ENCODE measurements at regions not wholly inside any gene's neighbourhood (a gene's known extent, or its start where the extent isn't known, plus 50 kb on each side); places are given as distances from the start of the nearest gene placed in this dataset.

DNA sequence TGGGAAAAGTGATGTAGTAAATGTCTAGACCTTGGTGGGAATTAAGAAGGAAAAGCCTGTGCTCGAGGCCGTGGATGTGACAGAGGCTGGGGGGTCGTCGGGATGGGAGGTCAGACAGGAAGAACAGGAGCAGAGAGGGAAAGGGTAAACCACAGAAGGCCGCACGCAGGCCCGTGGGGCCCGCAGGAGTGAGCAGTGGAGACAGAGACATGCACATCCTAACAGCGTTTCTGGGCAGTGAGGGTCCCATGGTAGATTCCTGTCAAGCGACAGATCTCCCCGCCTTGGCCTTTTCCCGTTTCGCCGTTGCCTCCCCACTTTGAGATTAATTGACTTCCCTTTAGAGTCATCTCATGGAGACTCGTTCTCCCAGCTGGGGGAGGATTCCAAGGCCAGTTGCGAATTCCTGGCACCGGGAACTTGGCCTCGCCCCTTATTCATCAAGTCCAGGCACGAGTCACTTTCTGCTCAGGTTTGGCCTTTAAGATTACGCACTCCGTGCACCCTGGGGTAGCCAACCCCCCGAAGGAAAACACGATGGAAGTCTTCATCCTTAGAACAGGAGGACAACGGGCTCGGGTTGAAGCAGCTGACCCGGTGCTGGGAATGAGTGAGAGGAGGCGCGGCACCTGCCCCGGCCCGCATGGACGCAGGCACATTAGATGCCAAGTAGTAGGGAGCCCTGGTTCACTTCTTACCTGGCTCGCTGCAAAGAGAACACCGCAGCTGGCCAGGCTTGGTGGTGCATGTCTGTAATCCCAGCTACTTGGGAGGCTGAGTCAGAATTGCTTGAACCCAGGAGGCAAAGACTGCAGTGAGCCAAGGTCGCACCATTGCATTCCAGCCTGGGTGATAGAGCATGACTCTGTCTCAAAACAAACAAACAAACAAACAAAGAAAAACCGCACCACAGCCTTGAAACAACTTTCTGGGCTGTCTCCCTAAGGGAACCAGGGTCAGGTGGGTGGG lies 315.2 kb upstream of the SHH start:
- no peak for DNase-seq (ENCODE audit: low spot score)

DNA sequence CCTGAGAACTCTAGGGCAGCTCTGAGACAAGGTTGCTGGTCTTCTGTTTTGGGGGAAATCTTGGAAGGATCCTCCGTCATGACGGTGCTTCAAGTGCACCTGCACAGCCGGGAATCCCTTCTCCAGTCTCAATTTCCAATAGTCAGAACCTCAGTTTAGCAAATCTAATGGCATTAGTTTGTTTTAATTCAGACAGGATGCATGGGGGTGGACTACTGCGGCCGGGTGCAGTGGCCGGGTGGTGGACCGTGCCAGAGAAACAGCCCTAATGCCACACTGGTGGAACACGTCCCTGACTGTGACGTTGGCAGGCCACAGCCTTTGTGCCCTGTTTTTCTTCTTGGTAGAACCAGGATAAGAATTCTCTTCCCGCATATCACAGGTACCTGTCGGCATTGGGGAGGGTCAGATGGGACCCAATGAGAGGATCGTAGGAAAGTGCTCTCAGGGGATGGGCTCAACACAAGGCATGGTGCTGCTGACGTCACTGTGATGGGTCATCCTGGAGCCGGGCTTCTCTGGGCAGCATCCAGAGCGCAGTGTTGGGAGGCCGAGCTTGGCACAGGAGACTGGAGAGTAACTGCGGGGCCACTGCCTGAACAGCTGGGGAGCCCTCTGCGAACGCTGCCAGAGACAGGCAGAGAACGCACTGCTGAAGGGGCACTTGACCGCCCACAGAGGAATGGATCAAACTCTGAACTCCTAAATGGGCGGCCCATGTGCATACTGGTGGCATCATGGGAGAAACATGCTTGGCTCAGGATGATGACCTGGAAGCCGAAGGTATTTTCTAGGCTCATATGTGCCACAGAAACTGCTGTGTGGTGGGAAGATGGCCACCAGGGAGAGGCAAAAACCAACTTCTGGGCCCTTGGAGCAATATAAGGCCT lies 313.8 kb upstream of the SHH start:
- DNase-seq (ENCODE audit: low spot score) = no peak

DNA sequence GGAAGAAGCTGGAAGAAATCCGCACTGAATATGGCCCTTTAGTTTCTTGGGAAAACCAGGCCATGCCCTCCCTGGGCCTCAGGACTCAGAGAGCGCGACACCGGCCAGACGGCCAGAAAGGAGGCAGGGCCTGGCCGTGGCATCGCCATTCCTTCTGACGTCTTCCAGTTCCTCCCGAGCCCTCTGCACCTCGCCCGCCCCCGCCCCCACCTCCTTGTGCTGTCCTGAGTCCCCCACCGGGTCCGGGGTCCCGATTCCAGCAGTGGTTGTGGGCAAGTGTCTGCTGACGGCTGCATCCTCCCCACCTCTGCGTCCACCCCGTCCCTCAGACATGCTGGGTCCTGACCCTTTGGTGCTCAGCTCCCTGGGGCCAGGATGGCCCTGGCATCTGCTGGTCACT lies 312.1 kb upstream of the SHH start:
- DNase-seq (ENCODE audit: low spot score) = no peak

DNA sequence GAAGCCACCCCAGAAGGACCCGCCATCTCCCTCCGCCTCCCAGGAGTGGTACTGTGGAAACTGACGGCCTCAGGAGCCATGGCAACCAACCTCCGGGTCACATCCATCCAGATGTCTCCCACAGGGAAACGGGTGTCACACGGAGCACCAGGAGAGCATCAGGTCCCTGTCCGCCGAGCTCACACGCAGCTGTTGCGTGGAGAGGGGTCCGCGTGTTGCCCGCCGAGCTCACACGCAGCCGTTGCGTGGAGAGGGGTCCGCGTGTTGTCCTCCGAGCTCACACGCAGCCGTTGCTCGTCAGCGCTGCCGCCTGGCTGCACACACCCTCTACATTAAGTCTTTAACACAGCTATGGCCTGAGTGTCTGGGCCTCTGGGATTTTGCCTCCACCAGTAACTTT lies 311.1 kb upstream of the SHH start:
- DNase-seq (ENCODE audit: low spot score) = no peak

DNA sequence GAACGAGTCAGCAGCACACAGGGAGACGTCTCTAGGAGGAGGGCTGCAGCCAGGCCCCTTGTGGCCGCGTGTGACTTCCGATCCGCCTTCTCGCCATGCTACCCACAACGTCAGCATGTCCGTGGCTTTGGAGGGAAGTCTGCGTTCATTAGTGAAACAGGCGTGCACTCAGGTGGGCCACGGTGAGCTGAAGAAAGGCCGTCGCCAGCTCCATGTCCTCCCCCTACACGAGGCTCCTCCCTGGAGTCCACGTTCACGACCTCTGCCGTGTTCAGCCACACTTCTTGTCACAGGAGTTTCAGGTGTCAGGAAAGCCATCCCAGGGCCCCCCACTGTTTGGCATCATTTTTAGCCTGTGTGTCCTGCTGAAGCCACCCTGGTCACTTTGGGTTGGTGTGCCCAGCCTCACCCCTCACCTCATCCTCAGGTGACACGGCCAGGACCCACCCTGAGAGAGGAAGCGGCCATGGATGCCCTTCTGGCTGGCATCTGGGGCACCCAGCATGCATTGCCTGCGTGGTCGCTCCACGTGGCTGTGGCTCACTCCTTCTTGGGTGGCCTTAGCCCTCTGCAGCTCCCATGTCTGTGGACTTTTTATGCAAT lies 310.6 kb upstream of the SHH start:
- no peak for DNase-seq (ENCODE audit: low spot score)

DNA sequence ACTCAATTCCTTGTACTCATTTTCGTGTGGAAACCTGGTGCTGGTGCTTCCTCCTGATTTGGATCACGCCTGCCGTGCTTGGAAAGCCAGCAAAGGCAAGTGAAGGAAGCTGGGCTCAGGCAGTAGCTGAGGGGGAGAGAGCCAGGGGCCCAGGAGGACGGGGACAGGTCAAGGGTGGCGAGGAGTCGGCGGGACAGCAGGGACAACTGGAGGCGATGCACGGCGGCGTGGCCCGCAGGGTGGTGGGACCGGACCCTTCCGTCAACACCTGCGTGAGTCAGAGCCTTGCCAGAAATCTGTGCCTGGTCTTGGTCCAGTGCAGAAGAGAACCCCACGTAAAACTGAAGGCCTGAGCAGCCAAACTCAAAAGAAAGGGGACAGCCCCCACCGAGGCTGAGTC lies 309.7 kb upstream of the SHH start:
- no peak for DNase-seq (ENCODE audit: low spot score)

DNA sequence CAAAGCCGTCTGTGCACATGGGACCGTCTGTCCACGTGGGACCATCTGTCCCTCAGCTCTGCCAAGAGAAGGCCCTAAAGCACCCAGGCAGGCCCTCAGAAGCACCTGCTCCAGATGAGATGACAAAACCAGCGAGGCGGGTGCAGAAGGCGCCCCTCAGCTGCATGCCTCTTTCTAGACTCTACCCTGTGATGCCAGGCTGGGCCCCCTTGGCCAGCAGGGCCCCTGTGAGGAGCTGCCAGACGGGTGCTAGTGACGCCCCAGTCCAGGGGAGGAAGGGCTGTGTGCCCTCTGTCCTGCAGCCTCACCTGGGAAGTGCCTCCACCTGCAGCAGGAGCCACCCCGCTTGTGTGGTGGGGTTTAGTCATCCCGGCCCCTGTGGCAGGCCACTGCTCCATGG lies 309.2 kb upstream of the SHH start:
- no peak for DNase-seq (ENCODE audit: low spot score)

DNA sequence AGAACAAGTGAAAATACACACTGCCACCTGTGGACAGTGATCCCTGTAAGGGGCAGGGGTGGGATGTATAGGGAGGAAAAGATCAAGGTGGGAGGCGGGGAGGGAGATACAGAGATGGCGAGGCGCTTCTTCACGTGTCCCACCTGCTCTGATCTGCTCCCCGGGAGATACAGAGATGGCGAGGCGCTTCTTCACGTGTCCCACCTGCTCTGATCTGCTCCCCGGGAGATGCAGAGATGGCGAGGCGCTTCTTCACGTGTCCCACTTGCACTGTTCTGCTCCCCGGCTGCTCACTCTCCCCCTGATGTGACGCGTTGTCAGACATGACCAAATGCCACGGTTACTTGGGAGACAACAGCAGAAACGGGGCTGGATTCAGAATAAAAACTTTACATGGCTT lies 308.3 kb upstream of the SHH start:
- no peak for DNase-seq (ENCODE audit: low spot score)

DNA sequence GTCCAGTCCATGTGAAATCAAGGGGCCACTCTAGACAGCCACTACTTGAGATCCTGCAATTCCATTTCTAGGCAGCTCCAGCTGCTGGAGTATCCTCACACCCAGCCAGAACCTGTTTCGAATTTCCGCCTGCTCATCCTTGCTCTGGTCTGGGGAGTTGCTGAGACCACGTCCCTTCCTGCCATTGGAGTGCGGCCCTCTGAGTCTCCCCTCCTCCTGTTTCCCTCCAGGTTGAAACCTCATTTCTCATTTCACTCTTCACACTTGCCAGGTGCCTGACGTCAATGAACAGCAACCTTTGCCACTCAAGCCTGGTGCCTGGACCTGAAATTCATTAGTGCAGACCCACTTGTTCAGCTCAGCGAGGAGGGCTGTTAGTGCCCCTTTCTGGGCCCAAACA lies 307.5 kb upstream of the SHH start:
- DNase-seq (ENCODE audit: low spot score) = no peak

DNA sequence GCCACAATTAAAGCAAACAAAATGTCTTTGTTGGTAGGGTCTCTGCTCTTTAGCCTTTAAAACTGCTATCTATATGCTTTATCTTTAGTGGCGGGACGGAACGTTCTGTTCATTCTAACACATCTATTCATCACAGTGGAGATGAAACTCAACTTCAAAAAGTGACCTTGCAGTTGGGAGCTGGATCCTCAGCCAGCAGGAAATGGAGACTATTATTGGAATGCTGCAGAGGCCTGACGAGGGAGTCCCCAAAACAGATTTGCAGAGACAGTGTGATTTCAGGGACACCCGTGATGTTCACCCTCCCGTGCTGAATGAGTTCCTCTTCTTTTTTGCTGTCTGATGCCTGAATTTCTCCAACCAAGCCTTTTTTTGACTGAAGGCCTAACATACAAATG lies 306.0 kb upstream of the SHH start:
- DNase-seq (ENCODE audit: low spot score) = no peak

DNA sequence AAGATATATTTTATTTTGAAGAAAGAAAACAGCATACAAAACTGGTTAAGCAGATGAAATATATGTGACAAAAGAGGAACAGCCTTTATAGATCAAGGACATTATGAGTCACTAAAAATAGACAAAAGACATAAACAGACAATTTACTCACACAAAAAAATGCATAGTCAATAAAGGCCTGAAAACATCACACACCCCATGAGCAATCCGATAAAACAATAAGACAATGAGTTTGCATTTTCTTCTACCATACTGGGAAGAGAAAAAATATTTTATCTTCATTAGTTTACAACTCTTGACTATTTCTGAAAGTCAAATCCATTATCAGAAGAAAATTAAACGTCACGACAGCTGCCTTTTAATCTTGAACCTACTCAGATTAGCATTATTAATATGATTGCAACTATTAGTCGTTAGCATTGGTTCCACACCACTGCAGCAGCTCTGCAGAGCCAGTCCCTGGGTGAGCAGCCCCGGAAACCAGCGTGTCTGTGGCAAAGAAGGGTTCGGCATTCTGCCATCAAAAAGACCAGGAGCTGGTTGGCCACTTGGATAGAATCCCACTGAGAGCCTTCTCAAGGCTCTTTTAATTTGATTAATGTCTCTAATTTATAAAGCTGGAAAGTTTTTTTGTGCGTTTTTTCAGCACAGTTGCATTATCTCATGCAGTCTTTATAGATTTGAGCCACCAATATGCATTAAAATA lies 305.4 kb upstream of the SHH start:
- no peak for DNase-seq (ENCODE audit: low spot score)

DNA sequence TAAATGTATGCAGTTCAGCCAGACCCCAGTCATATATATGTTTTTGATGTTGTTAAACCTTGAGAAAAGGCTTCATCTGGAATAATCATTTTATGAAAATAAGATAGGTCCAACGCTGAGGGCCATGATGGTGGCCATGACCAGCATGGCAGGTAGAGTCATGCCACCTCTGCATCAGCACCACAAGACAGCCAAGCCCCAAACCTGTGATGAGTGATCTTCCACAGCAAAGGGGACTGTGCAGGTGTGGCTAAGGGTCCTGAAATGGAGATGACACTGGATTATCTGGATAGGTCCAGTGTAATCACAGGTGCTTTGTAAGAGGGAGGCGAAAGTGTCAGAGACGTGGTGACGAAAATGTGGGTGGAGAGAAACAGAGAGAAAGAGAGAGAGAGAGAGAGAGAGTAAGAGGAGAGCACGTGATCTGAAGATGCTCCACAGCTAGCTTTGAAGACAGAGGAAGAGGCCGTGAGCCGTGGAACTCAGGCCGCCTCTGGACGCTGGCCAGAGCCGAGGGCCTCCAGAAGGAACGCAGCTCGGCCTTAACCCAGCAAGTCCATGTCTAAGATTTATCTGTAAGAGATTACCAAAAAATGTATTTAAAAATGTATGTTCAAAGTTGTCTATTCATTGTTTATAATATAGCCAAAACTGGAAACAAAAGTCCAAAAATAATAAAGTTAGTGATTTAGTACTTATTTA lies 304.4 kb upstream of the SHH start:
- no peak for DNase-seq (ENCODE audit: low spot score)

DNA sequence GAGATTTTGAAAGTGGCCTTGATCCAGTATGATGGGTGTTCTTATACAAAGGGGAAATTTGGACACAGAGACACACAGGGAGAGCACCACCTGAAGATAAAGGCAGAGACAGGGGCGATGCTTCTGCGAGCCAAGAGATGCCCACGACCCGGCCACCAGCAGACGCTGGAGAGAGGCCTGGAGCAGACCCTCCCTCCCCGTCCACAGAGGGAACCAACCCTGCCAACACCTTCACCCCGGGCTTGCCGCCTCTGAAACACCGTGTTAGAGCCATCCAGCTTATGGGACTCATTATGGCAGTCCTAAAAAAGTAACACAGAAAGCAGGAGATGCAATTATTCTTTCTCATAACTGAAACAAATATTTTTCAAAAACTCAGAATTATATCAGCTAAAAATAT lies 303.3 kb upstream of the SHH start:
- DNase-seq (ENCODE audit: low spot score) = no peak

DNA sequence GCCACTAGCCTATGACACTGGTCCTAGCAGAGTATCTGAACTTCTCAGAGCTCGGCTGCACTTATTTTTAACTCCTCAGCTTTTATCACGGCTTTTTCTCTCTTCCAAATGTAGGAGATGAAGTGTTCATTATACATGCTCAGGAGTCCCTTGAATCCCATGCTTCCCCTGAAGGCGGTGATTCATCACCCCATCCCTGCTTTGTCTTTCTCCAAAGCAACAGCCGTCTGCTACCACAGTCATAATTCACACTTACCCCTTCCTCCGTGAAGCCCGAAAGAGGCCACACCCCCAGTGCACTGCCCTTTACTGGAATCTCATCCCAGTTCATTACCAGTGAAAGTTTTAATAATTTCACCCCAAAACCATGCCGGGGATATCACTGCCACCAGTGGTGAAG lies 301.5 kb upstream of the SHH start:
- DNase-seq (ENCODE audit: low spot score) = no peak

DNA sequence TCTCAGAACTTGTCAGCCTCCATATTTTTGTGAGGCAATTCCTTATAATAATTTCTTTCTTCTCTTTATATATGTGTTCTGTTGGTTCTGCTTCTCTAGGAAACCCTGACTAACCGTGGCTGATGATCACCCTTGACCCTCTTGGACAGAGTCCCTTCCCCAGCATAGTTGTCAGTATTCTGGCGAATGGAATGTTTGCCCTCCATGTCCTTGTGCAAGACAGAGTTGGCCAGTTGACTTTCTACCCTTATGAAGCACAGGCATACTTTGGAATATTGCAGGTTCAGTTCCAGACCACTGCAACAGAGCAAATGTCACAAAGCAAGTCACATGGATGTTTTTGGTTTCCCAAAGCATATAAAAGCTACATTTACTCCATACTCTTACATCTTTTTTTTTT lies 297.7 kb upstream of the SHH start:
- DNase-seq (ENCODE audit: low spot score) = no peak

DNA sequence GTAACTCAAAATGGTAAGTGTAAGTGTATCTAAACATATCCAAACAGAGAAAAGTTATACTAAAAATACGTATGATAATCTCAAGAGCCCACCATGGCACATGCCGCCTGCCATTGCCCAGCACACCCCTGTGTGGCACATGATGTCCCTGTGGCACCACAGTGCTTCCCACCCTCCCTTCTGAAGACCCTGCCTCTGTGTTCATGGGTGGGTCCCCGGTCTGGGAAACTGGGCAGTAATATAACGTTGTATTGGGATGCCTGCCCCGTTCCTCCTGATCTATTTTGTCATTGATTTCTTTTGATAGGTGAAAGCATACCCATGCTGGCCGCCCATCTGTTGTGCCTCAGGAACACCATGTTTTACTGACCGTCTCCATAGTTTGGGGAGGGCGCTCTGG lies 296.8 kb upstream of the SHH start:
- DNase-seq (ENCODE audit: low spot score) = no peak

DNA sequence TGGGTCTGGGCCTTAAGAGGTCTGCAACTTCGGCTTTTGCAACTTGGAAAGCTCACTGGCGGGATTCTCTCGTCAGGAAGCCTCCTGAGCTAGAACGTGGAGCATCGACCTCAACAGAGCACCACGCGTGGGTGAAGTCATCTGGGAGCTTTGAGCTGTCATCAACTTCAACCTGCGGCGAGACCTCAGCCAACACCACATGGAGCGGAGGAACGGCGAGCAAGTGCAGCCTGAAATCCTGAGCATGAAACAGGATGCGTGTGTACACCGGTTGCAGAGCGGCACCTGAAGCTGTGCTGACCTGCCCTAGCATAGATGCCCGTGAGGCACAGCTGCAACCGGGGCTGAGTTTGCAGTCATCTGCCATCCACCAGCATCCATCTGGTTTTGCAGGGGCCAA lies 295.7 kb upstream of the SHH start:
- no peak for DNase-seq (ENCODE audit: low spot score)

DNA sequence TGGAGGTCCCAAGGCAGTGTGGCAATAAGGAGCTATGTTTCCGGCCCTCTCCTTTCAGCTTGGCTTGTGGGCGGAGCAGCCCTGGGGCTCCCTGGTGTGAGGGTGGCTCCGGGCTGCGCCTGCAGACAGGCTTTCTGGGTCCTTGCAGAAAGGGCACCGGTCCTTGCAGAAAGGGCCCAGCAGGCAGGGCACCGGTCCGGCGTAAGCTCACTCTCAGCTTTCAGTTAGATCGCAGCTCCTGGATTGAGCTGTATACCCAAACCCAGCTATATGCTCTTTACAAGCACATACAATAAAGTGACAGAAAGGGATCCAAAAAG lies 293.8 kb upstream of the SHH start:
- no peak for DNase-seq (ENCODE audit: low spot score)

DNA sequence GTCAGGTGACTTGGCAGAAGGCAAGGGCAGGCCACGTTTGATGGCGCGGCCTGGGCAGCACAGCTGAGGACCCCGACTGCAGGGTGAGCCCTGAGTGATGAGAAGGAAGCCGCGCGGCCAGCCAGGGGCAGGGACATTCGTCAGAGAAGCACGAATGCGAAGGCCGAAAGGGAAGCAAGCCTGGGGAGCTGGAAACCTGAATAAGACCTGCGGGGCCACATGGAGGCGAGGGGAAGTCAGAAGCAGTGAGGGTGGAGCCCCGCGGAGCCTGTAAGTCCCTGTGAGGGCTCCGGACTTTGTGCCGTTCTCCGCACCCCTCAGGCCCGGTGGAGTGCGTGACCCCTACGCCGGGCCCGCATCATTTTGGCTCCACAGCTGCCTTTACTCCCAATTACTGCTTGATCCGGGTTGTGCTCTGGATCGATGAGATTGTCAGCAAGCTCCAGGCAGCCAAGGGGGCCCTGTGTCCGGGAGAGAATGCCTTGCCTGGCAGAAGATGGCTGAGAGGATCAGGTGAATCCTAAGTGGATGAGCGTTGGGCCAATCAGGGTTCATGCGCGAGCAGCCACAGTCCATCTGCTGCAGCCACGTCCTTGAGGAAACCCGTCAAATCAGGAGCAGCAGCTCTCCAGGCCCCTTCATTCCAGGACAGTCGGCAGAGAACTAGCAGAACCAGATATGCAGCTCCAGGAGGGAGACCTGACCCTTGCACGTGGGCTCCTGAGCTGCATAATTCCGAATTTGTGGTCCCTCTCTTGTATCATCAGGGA lies 293.3 kb upstream of the SHH start:
- no peak for DNase-seq (ENCODE audit: low spot score)

DNA sequence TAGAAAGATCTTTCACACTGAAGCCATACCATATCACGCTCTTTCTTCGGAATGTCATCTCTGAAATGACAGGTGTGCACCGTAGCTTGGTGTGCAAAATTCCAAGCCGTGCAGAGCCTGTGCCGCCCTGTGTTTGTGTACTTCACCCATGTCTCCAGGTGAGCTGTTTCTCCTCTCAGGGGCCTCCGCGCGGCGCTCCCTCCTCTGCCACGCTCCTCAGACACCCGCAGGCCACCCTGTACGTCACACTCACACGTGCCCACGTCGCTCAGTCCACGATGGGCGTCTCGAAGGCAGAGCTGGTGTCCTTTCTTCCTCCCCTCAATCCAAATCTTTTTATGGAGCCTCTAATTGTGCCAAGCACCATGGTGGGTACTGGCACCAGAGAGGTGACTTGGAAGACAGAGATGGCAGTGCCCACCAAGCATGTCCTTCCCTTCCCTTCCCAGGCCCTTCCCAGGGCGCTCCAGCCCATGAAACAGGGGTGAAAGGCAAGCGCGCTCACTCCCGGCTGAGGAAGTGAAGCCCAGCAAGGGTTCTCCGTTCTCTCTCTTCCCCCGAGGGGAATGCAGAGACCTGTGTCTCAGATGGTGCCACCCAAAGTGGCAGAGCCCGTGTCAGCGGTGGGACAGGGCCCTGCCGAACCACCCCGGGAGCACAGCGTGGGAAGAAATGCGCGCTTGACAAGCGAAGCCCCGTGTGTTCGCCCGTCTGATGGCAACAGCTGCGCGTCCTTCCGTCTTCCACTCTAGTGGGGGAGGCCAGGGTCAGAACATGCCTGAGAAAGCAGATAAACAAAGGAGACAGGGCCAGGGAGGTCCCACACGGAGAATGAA lies 292.5 kb upstream of the SHH start:
- DNase-seq (ENCODE audit: low spot score) = no peak
